GM20431 (cell line): ENCODE measurements at regions not wholly inside any gene's neighbourhood (a gene's known extent, or its start where the extent isn't known, plus 50 kb on each side); places are given as distances from the start of the nearest gene placed in this dataset.
"Not testable (repeated sequence)": the region's sequence is repeated elsewhere in the genome, so short reads cannot be mapped to it uniquely, and the experiment has no call there.

Experiments used
- in situ Hi-C: fragments of 300-500 bp; cut with MseI, MboI; formaldehyde crosslinking; loops from one replicate; pipeline ENCODE4 v1.15.0; 2020; ENCODE audit warnings: low sequenced_read_pairs; ENCODE audit not compliant: unreplicated experiment

DNA sequence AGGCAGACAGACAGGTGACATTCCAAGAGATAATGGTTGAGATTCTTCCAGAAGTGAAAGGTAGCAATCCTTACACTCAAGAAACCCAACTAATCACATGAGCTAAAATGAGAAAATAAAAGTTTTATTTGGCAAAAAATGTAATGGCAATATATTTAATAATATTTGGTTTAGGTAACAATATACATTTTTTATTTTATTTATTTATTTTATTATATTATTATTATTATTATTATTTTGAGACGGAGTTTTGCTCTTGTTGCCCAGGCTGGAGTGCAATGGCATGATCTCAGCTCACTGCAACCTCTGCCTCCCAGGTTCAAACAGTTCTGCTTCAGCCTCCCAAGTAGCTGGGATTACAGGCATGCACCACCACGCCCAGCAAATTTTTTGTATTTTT is 74.6 kb upstream of the TET2 start:
- in situ Hi-C loops = not testable (repeated sequence)

DNA sequence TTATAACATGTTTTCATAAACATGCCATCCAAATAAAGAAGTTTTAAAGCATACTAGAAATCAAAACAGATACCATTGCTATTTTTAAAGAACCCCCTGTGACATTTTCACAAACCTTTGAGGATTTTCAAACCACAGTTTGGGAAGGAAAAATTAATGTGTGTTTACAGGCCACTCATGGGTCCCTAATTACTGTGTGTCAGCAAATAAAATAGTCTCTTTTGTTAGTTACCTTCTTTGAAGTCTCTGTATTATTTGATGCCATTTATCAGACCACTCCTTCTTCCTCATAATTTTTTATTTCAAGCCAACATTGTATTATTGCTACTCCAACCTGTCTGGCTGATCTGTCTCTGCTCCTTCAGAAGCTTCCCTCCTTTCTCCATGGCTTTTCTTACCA is 72.6 kb upstream of the TET2 start:
- in situ Hi-C loops = no loop called here

DNA sequence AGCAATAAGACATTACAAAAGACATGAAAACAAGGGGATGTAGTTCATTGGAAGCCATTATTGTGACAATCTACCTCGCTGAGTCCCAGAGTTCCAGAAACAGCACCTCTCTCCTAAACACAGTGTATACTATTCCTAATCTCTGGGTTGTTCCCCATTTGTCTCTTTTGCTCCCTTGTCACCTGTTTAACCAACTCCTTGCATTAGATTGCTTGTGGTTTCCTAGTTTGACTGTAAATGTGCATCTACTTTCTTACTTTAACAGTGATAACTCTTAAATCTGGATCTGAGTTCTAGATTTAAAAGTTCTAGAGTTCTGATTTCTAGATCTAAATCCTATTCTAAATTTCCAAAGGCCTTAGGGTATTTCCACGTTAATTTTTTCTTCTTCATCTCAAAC is 71.6 kb upstream of the TET2 start:
- in situ Hi-C loops = no loop called here

DNA sequence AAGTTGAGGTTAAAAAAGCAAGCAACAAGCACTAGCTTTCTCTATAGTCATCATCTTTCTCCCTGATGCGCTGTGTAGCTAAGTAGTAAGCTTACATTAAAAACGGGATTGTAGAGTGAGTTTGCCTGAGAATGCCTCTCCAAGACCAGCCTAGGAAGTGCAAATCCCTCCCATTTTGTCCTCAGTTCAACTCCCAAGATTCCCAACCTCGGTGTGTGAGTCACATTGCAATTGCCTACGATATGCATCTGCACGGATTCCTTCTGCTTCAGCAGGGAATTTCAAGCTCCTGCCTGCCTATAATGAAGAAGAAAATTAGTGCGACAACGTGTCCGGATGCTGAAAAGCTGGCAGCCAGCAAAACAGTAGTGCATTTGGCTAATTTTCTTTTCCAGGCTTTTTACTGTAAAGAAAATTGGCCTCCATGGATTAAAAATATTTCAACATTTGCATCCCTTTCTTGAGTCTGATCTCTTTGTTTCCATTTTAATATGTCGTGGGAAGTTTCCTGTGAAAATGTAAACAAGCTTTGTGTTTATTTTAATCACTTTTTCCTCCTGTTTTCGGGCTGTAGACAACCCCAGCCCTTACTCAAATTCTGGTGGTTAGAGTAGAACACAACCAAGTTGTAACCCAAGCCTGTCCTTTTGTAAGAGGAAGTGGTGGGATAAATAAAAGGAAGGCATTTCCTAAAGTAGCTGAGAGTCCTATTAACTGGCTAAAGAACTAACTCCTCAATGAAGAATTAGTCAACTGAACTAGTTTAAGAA is 58.4 kb upstream of the TET2 start:
- in situ Hi-C loops = no loop called here

DNA sequence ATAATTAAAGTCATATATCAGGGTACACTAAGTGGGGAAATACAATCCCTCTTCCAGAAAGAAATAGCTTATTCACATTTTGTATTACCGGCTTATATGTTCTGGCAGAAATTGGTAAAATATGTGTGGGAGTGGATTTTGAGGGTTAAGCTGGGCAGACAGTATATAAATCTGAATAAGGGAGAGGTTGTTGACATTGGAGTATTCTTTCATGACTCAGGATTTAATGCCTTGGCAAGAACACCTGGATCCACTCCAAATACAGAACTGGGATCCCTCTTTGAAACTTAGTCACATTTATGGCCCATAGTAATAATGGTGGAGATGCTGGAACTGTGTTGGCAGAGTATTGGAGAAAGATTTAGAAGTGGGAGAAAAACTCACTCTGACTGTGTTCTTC is 54.3 kb upstream of the TET2 start:
- in situ Hi-C loops = no loop called here

DNA sequence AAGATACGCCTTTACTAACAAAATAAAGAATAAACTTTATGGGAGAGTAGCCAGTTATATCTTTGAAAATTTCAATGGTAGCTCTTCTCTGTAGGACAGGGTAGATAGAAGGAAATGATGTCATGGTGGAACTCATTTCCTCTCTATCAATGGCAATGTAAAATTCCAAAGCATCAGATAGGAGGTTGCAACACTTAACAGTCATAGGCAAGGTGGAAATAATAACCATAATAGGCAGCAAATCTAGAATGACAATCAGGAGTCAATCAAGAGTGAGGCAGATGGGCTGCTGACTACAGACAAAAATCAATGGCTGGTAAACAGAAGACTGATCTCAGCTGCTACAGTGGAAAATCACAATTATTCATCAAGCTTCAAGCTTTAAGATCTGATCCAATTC is 53.9 kb upstream of the TET2 start:
- in situ Hi-C loops = no loop called here

DNA sequence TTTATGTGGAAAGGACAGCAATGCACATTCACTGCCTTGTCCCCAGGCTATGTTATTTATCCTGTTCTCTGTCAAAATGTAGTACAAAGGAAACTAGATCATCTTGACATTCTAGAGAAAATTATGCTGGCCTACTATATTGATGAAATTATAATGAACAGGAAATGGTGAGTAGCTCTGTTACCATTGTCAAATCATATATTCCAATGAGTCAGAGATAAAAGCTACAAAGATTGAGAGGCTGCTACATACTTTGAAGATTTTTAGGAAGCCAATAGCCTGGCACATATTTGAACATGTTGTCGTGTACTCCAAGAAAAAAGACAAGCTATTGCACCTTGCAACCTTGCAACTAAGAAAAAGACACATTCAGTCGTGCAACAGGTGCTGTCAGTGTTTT is 52.7 kb upstream of the TET2 start:
- in situ Hi-C loops = no loop called here
